HL-60 (cell line): ENCODE measurements at regions not wholly inside any gene's neighbourhood (a gene's known extent, or its start where the extent isn't known, plus 50 kb on each side); places are given as distances from the start of the nearest gene placed in this dataset.

Experiments used
- DNase-seq, 2 experiments: peaks; one replicate each; pipeline ENCODE4 v3.0.0-alpha.2; 2010 to 2020; ENCODE audit warnings: low read depth in 1 of 2, low spot score in 1 of 2
- H3K27ac ChIP-seq: fragments of 250-450 bp; sonication (Bioruptor Pico); replicated peaks from 2 replicates; pipeline ENCODE4 v1.5.1; 2020; ENCODE audit warnings: mild to moderate bottlenecking, moderate library complexity
- H3K27me3 ChIP-seq: fragments of 250-450 bp; sonication (Bioruptor Pico); 2 replicates; pipeline ENCODE4 v1.5.1; 2021; ENCODE audit warnings: mild to moderate bottlenecking, moderate library complexity; ENCODE audit not compliant: insufficient read depth, poor library complexity, severe bottlenecking
- H3K4me3 ChIP-seq: replicated peaks from 2 replicates; pipeline ENCODE4 v1.5.1; 2011; ENCODE audit warnings: mild to moderate bottlenecking, control low read depth, low read length; ENCODE audit not compliant: insufficient read depth
- GABPA ChIP-seq: IDR thresholded peaks from 2 replicates; pipeline ENCODE4 v1.6.1; 2012; ENCODE audit warnings: low read depth
- POLR2AphosphoS5 ChIP-seq: IDR thresholded peaks from 2 replicates; pipeline ENCODE4 v1.6.1; 2012; ENCODE audit warnings: low read depth
- SPI1 ChIP-seq: IDR thresholded peaks from 2 replicates; pipeline ENCODE4 v1.6.1; 2012; ENCODE audit warnings: low read depth, mild to moderate bottlenecking, borderline replicate concordance
- TF ChIP-seq, protein P1 (sequence below): IDR thresholded peaks from 2 replicates; pipeline ENCODE4 v1.6.1; 2012; ENCODE audit warnings: low read depth; ENCODE audit not compliant: insufficient replicate concordance
- TF ChIP-seq, protein P2 (sequence below): IDR thresholded peaks from one replicate; pipeline ENCODE4 v1.5.1; 2011; ENCODE audit warnings: low read length, control low read depth, inconsistent platforms; ENCODE audit not compliant: insufficient read depth

DNA sequence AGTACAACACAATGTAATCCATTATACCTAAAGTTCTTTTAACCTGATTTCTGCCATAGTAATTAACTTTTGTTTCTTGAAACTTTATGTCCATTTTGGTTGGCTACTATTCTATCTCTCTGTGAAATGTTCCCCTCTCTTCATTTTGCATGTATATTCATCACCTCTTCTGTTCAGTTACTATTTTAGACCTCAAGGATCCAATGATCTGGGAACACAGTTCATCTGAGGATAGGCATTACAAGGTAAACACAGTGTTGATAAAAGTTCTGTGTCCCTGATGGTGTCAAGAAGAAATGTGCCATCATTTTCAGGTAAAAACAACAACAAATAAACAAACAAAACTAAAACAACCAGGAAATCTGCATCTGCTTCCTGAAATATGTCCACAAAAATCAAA lies 102.2 kb upstream of the IFNG-AS1 start:
- H3K27ac ChIP-seq, result no peak overlapping the region
- DNase-seq, result no peak
- peaks cover 4% of the 10 kb centered on the region for H3K27me3 ChIP-seq
- TF ChIP-seq SPI1 (no peak), GABPA (no peak), POLR2AphosphoS5 (no peak)
- TF ChIP-seq, protein P1, sequence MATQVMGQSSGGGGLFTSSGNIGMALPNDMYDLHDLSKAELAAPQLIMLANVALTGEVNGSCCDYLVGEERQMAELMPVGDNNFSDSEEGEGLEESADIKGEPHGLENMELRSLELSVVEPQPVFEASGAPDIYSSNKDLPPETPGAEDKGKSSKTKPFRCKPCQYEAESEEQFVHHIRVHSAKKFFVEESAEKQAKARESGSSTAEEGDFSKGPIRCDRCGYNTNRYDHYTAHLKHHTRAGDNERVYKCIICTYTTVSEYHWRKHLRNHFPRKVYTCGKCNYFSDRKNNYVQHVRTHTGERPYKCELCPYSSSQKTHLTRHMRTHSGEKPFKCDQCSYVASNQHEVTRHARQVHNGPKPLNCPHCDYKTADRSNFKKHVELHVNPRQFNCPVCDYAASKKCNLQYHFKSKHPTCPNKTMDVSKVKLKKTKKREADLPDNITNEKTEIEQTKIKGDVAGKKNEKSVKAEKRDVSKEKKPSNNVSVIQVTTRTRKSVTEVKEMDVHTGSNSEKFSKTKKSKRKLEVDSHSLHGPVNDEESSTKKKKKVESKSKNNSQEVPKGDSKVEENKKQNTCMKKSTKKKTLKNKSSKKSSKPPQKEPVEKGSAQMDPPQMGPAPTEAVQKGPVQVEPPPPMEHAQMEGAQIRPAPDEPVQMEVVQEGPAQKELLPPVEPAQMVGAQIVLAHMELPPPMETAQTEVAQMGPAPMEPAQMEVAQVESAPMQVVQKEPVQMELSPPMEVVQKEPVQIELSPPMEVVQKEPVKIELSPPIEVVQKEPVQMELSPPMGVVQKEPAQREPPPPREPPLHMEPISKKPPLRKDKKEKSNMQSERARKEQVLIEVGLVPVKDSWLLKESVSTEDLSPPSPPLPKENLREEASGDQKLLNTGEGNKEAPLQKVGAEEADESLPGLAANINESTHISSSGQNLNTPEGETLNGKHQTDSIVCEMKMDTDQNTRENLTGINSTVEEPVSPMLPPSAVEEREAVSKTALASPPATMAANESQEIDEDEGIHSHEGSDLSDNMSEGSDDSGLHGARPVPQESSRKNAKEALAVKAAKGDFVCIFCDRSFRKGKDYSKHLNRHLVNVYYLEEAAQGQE, result no peak
- TF ChIP-seq, protein P2, sequence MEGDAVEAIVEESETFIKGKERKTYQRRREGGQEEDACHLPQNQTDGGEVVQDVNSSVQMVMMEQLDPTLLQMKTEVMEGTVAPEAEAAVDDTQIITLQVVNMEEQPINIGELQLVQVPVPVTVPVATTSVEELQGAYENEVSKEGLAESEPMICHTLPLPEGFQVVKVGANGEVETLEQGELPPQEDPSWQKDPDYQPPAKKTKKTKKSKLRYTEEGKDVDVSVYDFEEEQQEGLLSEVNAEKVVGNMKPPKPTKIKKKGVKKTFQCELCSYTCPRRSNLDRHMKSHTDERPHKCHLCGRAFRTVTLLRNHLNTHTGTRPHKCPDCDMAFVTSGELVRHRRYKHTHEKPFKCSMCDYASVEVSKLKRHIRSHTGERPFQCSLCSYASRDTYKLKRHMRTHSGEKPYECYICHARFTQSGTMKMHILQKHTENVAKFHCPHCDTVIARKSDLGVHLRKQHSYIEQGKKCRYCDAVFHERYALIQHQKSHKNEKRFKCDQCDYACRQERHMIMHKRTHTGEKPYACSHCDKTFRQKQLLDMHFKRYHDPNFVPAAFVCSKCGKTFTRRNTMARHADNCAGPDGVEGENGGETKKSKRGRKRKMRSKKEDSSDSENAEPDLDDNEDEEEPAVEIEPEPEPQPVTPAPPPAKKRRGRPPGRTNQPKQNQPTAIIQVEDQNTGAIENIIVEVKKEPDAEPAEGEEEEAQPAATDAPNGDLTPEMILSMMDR, result no peak
- no peak overlapping the region for H3K4me3 ChIP-seq

DNA sequence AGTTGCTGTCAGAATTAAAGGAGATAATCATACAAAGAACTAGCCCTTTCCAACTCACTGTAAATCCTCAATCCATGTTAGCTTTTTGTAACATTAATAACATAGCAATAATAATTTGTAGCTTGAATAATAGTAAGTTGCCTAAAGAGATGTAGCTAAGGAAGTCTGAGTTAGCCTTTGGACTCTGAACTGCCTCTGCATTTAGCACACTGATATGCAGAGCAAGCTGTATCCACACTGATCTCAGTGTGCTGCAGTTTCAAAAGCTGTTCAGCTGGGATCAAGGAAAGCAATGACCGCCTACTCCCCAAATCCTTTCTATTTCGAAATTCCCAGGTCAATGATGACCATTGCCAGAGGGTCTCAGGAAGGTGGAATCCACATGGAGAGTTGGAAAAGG lies 99.3 kb upstream of the IFNG-AS1 start:
- Histone ChIP-seq H3K27ac (no peak overlapping the region), H3K4me3 (no peak overlapping the region), H3K27me3 (peaks cover 4% of the 10 kb centered on the region)
- TF ChIP-seq GABPA (no peak), POLR2AphosphoS5 (no peak), SPI1 (no peak)
- TF ChIP-seq, protein P1, result no peak
- TF ChIP-seq, protein P2, result no peak
- DNase-seq, result no peak

DNA sequence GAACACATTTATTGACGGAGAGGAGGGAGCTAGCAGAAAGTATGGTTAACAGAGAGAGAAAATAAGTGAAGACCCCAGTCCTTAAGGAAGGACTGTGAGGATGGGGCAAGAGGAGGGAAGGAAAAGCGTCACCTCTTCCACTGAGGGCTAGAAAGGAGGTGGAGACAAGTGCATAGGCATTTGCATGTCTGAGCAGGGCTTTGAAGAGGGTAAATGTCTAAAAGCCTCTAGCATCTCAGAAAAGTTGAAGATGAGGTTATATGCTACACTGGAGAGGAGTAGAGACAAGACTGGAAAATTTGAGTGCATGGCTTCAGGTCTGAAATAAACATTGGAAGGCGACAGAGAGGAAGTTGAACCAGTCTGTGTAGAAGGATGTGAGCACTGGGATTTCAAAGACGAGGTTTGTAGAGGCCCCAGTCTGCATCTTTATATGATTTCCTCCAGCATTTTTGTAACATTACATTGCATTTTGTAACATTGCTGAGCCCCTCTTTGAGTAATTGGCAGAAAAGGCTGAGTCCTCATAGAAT lies 98.5 kb upstream of the IFNG-AS1 start:
- no peak for DNase-seq
- Histone ChIP-seq H3K27me3 (no peaks in the 10 kb centered on the region), H3K4me3 (no peak overlapping the region), H3K27ac (no peak overlapping the region)
- no peak for TF ChIP-seq POLR2AphosphoS5
- TF ChIP-seq GABPA, result no peak
- TF ChIP-seq, protein P2, result no peak
- TF ChIP-seq, protein P1, result no peak
- no peak for TF ChIP-seq SPI1
